Adrenal gland (tissue), 5 donors: ENCODE measurements at regions not wholly inside any gene's neighbourhood (a gene's known extent, or its start where the extent isn't known, plus 50 kb on each side); places are given as distances from the start of the nearest gene placed in this dataset.

ENCODE experiments used
- POLR2A ChIP-seq, 2 donors: fragments of 450-650 bp; IDR thresholded peaks; one replicate each; pipeline ENCODE4 v1.6.1; 2017; ENCODE audit warnings: antibody characterized with exemption in 2 of 2, mild to moderate bottlenecking in 2 of 2, moderate library complexity in 1 of 2
- TF ChIP-seq, protein P1 (sequence below), 6 experiments: fragments of 450-650 bp in 4 of 6; fragments of 200-600 bp in 2 of 6; sonication (generic) in 1 of 6; IDR thresholded peaks; 1 replicate in 5 of 6; 2 replicates in 1 of 6; pipeline versions ENCODE4 v1.5.1 to v1.8.0; 2016 to 2021; ENCODE audit warnings: antibody characterized with exemption in 6 of 6, mild to moderate bottlenecking in 2 of 6, moderate library complexity in 1 of 6
- donor health status: DM: no; HTN: no; CAD: no.

DNA sequence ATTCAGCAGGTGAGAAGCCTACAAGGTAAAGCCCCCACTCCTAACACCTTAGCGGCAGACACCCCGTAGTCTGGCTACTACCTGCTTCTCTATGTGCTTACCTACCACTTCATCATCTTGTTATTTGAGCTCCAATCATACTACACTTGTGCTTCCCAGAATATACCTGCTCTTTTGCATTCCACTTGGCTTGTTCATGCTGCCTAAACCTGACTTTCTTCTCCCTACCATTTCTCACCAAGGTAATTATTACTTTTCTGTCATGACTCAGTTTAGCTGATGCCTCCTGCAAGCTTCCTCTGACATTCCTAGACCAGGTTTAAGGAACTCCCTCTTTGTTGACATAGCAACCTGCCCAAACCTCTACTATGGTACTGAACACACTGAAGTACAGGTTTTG is 495.6 kb upstream of the C1orf87 start:
- TF ChIP-seq, protein P1, sequence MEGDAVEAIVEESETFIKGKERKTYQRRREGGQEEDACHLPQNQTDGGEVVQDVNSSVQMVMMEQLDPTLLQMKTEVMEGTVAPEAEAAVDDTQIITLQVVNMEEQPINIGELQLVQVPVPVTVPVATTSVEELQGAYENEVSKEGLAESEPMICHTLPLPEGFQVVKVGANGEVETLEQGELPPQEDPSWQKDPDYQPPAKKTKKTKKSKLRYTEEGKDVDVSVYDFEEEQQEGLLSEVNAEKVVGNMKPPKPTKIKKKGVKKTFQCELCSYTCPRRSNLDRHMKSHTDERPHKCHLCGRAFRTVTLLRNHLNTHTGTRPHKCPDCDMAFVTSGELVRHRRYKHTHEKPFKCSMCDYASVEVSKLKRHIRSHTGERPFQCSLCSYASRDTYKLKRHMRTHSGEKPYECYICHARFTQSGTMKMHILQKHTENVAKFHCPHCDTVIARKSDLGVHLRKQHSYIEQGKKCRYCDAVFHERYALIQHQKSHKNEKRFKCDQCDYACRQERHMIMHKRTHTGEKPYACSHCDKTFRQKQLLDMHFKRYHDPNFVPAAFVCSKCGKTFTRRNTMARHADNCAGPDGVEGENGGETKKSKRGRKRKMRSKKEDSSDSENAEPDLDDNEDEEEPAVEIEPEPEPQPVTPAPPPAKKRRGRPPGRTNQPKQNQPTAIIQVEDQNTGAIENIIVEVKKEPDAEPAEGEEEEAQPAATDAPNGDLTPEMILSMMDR (IDR thresholded peaks at IDR 0.05): no peak
- TF ChIP-seq POLR2A (IDR thresholded peaks at IDR 0.05): no peak
